H1 (cell line): ENCODE measurements at regions not wholly inside any gene's neighbourhood (a gene's known extent, or its start where the extent isn't known, plus 50 kb on each side); places are given as distances from the start of the nearest gene placed in this dataset.

Experiments used
- CTCF ChIA-PET: fragments of 300-600 bp; sonication (Branson Sonifier 250); formaldehyde crosslinking; loops from one replicate; lab custom pipeline; 2021; ENCODE audit not compliant: partially characterized antibody; lab: Charles Lee
- POLR2A ChIA-PET: fragments of 300-600 bp; sonication (Branson Sonifier 250); formaldehyde crosslinking; loops from one replicate; lab custom pipeline; 2021; ENCODE audit warnings: inconsistent platforms; ENCODE audit not compliant: partially characterized antibody; lab: Charles Lee
- DNase-seq, 2 experiments: peaks; one replicate each; pipeline versions ENCODE4 v3.0.0 to v3.0.0-alpha.2; 2010 to 2022; ENCODE audit warnings: low spot score in 2 of 2, low read depth in 1 of 2, mixed read lengths in 1 of 2
- FAIRE-seq: peaks from 2 replicates; lab custom pipeline; 2011; peaks lifted over from hg19 to GRCh38; lab: Jason Lieb, UNC
- H2AFZ ChIP-seq: 2 replicates; pipeline ENCODE4 v1.8.1; 2012; ENCODE audit warnings: low read length, inconsistent platforms
- H2AK5ac ChIP-seq: 2 replicates; pipeline ENCODE4 v1.6.1; 2013; ENCODE audit warnings: low read depth, low read length
- H2BK120ac ChIP-seq: replicated peaks from 2 replicates; pipeline ENCODE3; 2013; ENCODE audit warnings: low read depth, low read length, inconsistent platforms
- H2BK12ac ChIP-seq: 2 replicates; pipeline ENCODE4 v1.6.1; 2013; ENCODE audit warnings: low read depth, low read length
- H2BK15ac ChIP-seq: 2 replicates; pipeline ENCODE4 v1.6.1; 2013; ENCODE audit warnings: low read length
- H2BK20ac ChIP-seq: 2 replicates; pipeline ENCODE4 v1.6.1; 2013; ENCODE audit warnings: low read length
- H2BK5ac ChIP-seq: 2 replicates; pipeline ENCODE4 v1.6.1; 2013; ENCODE audit warnings: low read depth, low read length
- H3K14ac ChIP-seq: 2 replicates; pipeline ENCODE4 v1.6.1; 2013; ENCODE audit warnings: inconsistent platforms; ENCODE audit not compliant: insufficient read length
- H3K18ac ChIP-seq: 2 replicates; pipeline ENCODE4 v1.6.1; 2013; ENCODE audit warnings: low read length; ENCODE audit errors: extremely low read depth
- H3K23ac ChIP-seq: 2 replicates; pipeline ENCODE4 v1.6.1; 2013; ENCODE audit warnings: inconsistent platforms; ENCODE audit not compliant: insufficient read length
- H3K23me2 ChIP-seq: 2 replicates; pipeline ENCODE4 v1.6.1; 2013; ENCODE audit warnings: low read depth, low read length
- H3K27ac ChIP-seq: 2 replicates; pipeline ENCODE4 v1.6.1; 2011; ENCODE audit warnings: low read depth, low read length, inconsistent platforms
- H3K27me3 ChIP-seq, 4 experiments: replicated peaks in 1 of 4; 1 replicate in 1 of 4; 2 replicates in 3 of 4; pipeline versions ENCODE4 v1.6.1 to v1.8.1; 2011 to 2013; ENCODE audit warnings: low read length in 3 of 4, mild to moderate bottlenecking in 3 of 4, inconsistent platforms in 2 of 4, mixed read lengths in 2 of 4, moderate library complexity in 1 of 4; ENCODE audit not compliant: control insufficient read depth in 3 of 4, insufficient read depth in 3 of 4; ENCODE audit errors: extremely low read depth in 1 of 4
- H3K36me3 ChIP-seq, 4 experiments: 2 replicates each; pipeline versions ENCODE4 v1.6.1 to v1.8.1; 2011 to 2013; ENCODE audit warnings: mild to moderate bottlenecking in 4 of 4, low read length in 3 of 4, moderate library complexity in 2 of 4, control low read depth in 1 of 4, inconsistent platforms in 1 of 4; ENCODE audit not compliant: insufficient read depth in 4 of 4, control insufficient read depth in 2 of 4
- H3K4ac ChIP-seq: replicated peaks from 2 replicates; pipeline ENCODE3; 2013; ENCODE audit warnings: low read length, low read depth, mixed read lengths, inconsistent platforms; ENCODE audit not compliant: insufficient read length
- H3K4me1 ChIP-seq, 4 experiments: replicated peaks in 1 of 4; 1 replicate in 1 of 4; 2 replicates in 3 of 4; pipeline versions ENCODE4 v1.6.1 to v1.8.1; 2011 to 2013; ENCODE audit warnings: low read length in 3 of 4, inconsistent platforms in 2 of 4, mixed read lengths in 1 of 4; ENCODE audit not compliant: insufficient read depth in 4 of 4, control insufficient read depth in 3 of 4
- H3K4me2 ChIP-seq, 2 experiments: 2 replicates each; pipeline versions ENCODE4 v1.6.1 to v1.8.1; 2011 to 2013; ENCODE audit warnings: low read depth in 2 of 2, low read length in 2 of 2, control low read depth in 1 of 2, inconsistent platforms in 1 of 2, mild to moderate bottlenecking in 1 of 2; ENCODE audit not compliant: insufficient read depth in 1 of 2
- H3K4me3 ChIP-seq, 4 experiments: fragments of 200-600, 300-600 bp in 1 of 4; sonication (generic), shearing (Covaris generic), sonication (Bioruptor Twin) in 1 of 4; 2 replicates each; pipeline versions ENCODE4 v1.5.1 to v1.8.1; 2011 to 2016; ENCODE audit warnings: low read length in 4 of 4, low read depth in 3 of 4, control low read depth in 2 of 4, inconsistent platforms in 2 of 4, mild to moderate bottlenecking in 2 of 4, mixed read lengths in 1 of 4, moderate library complexity in 1 of 4; ENCODE audit not compliant: insufficient read depth in 2 of 4; ENCODE audit errors: extremely low read depth in 1 of 4
- H3K56ac ChIP-seq: replicated peaks from 2 replicates; pipeline ENCODE3; 2013; ENCODE audit warnings: low read depth, mild to moderate bottlenecking, mixed read lengths, low read length, inconsistent platforms; ENCODE audit not compliant: insufficient read length
- H3K79me1 ChIP-seq: 2 replicates; pipeline ENCODE4 v1.6.1; 2013; ENCODE audit warnings: low read depth, low read length, control low read depth
- H3K79me2 ChIP-seq, 2 experiments: 2 replicates each; pipeline versions ENCODE4 v1.6.1 to v1.8.1; 2012 to 2013; ENCODE audit warnings: low read length in 2 of 2, mild to moderate bottlenecking in 2 of 2, inconsistent platforms in 1 of 2; ENCODE audit not compliant: insufficient read depth in 2 of 2, control insufficient read depth in 1 of 2
- H3K9ac ChIP-seq, 4 experiments: replicated peaks in 1 of 4; 1 replicate in 1 of 4; 2 replicates in 3 of 4; pipeline versions ENCODE4 v1.6.1 to v1.8.1; 2011 to 2013; ENCODE audit warnings: low read depth in 3 of 4, low read length in 3 of 4, control low read depth in 2 of 4, mild to moderate bottlenecking in 2 of 4, moderate library complexity in 2 of 4, inconsistent platforms in 1 of 4; ENCODE audit errors: extremely low read depth in 1 of 4
- H3K9me3 ChIP-seq, 2 experiments: 2 replicates each; pipeline versions ENCODE4 v1.6.1 to v1.8.1; 2012 to 2013; ENCODE audit warnings: mild to moderate bottlenecking in 2 of 2, moderate library complexity in 2 of 2, control low read depth in 1 of 2, inconsistent platforms in 1 of 2, low read depth in 1 of 2, low read length in 1 of 2, mixed read lengths in 1 of 2; ENCODE audit not compliant: insufficient read depth in 2 of 2
- H4K20me1 ChIP-seq, 2 experiments: replicated peaks in 1 of 2; 2 replicates each; pipeline versions ENCODE3 to v1.8.1; 2011 to 2013; ENCODE audit warnings: inconsistent platforms in 2 of 2, low read length in 2 of 2, mild to moderate bottlenecking in 1 of 2; ENCODE audit not compliant: insufficient read depth in 2 of 2, control insufficient read depth in 1 of 2
- H4K5ac ChIP-seq: 2 replicates; pipeline ENCODE4 v1.6.1; 2013; ENCODE audit warnings: low read length, low read depth, mixed read lengths, inconsistent platforms; ENCODE audit not compliant: insufficient read length
- H4K8ac ChIP-seq: 2 replicates; pipeline ENCODE4 v1.8.0; 2013; ENCODE audit warnings: mild to moderate bottlenecking, moderate library complexity, low read length, inconsistent platforms; ENCODE audit not compliant: insufficient read depth; ENCODE audit errors: extremely low read depth
- H4K91ac ChIP-seq: replicated peaks from 2 replicates; pipeline ENCODE3; 2013; ENCODE audit warnings: low read length, mixed read lengths, inconsistent platforms; ENCODE audit not compliant: insufficient read length
- CBX5 ChIP-seq: fragments of 300-800, 300-1000 bp; sonication (generic); IDR thresholded peaks from 2 replicates; pipeline ENCODE4 v1.7.1; 2016; ENCODE audit warnings: antibody characterized with exemption, low read length, low read depth
- CTCF ChIP-seq, 3 experiments: IDR thresholded peaks; 1 replicate in 2 of 3; 2 replicates in 1 of 3; pipeline versions ENCODE4 v1.5.1 to v1.6.1; 2011; ENCODE audit warnings: low read length in 3 of 3, mild to moderate bottlenecking in 3 of 3, inconsistent platforms in 2 of 3, low read depth in 1 of 3, moderate library complexity in 1 of 3; ENCODE audit not compliant: insufficient read depth in 1 of 3; ENCODE audit errors: control extremely low read depth in 1 of 3
- HDAC2 ChIP-seq, 2 experiments: fragments of 300-600 bp in 1 of 2; sonication (generic) in 1 of 2; IDR thresholded peaks; 2 replicates each; pipeline ENCODE4 v1.6.1; 2011 to 2012; ENCODE audit warnings: low read depth in 2 of 2, low read length in 2 of 2, mild to moderate bottlenecking in 2 of 2, moderate library complexity in 2 of 2, borderline replicate concordance in 1 of 2, inconsistent platforms in 1 of 2
- JUN ChIP-seq: IDR thresholded peaks from 2 replicates; pipeline ENCODE4 v1.6.1; 2011; ENCODE audit warnings: low read depth, mild to moderate bottlenecking, improper control_type of control experiment, low read length
- NANOG ChIP-seq: IDR thresholded peaks from 2 replicates; pipeline ENCODE4 v1.6.1; 2011; ENCODE audit warnings: low read length, low read depth, mild to moderate bottlenecking, inconsistent platforms; ENCODE audit not compliant: insufficient read depth, poor library complexity, severe bottlenecking
- POLR2AphosphoS5 ChIP-seq: IDR thresholded peaks from 2 replicates; pipeline ENCODE4 v1.6.1; 2011; ENCODE audit warnings: low read depth, low read length
- RNF2 ChIP-seq: fragments of 200-900, 300-1000 bp; sonication (generic); IDR thresholded peaks from 2 replicates; pipeline ENCODE4 v1.7.1; 2016; ENCODE audit warnings: borderline replicate concordance, low read depth, mild to moderate bottlenecking, antibody characterized with exemption, low read length; ENCODE audit not compliant: poor library complexity, severe bottlenecking; ENCODE audit errors: missing control alignments
- RXRA ChIP-seq: IDR thresholded peaks from 2 replicates; pipeline ENCODE4 v1.6.1; 2011; ENCODE audit warnings: low read depth, mild to moderate bottlenecking, low read length, moderate library complexity; ENCODE audit not compliant: insufficient read depth
- SAP30 ChIP-seq: fragments of 300-600 bp; sonication (generic); IDR thresholded peaks from 2 replicates; pipeline ENCODE4 v1.7.1; 2012; ENCODE audit warnings: low read length, moderate library complexity, mild to moderate bottlenecking, inconsistent platforms; ENCODE audit not compliant: insufficient read depth, insufficient replicate concordance
- TBP ChIP-seq: IDR thresholded peaks from 2 replicates; pipeline ENCODE4 v1.6.1; 2011; ENCODE audit warnings: low read depth, low read length, improper control_type of control experiment
- TEAD4 ChIP-seq: IDR thresholded peaks from 2 replicates; pipeline ENCODE4 v1.6.1; 2012; ENCODE audit warnings: low read depth, low read length, inconsistent platforms, mixed read lengths
- WGBS, 2 experiments: shearing (Covaris generic) in 1 of 2; methylation state at CpG; one replicate each; pipeline versions ENCODE4 v1.1.6 to v1.1.7; 2013 to 2015; ENCODE audit warnings: low lambda C conversion rate in 2 of 2, mixed read lengths in 2 of 2, inconsistent platforms in 1 of 2, low coverage in 1 of 2, missing lambda C conversion rate in 1 of 2; ENCODE audit not compliant: insufficient replicate concordance in 2 of 2, insufficient coverage in 1 of 2, insufficient read length in 1 of 2; ENCODE audit errors: extremely low coverage in 1 of 2, missing lambda C conversion rate in 1 of 2; 5-methylcytosine and 5-hydroxymethylcytosine counted together

GRCh38 chr1:223466151-223466550 lies 72.9 kb downstream of the CCDC185 start:
- Histone ChIP-seq H4K20me1 (no peaks in the 10 kb centered on the region), H3K27ac (no peak overlapping the region; the same call in 1 of the 2 replicates), H4K8ac (no peak overlapping the region), H3K4ac (no peak overlapping the region), H3K4me3 (no peak overlapping the region), H2AK5ac (no peak overlapping the region), H2BK20ac (no peak overlapping the region), H2BK120ac (no peak overlapping the region), H3K79me1 (no peaks in the 10 kb centered on the region), H3K79me2 (no peaks in the 10 kb centered on the region), H3K23me2 (no peaks in the 10 kb centered on the region), H3K23ac (no peak overlapping the region), H4K5ac (no peak overlapping the region), H2AFZ (no peak overlapping the region), H3K9me3 (no peaks in the 10 kb centered on the region), H3K4me2 (no peak overlapping the region), H3K56ac (no peak overlapping the region), H3K18ac (no peak overlapping the region), H3K36me3 (no peaks in the 10 kb centered on the region), H3K14ac (no peak overlapping the region), H3K9ac (no peak overlapping the region), H2BK5ac (no peak overlapping the region), H4K91ac (no peak overlapping the region), H2BK12ac (no peak overlapping the region), H3K4me1 (no peaks in the 10 kb centered on the region), H2BK15ac (no peak overlapping the region), H3K27me3 (no peaks in the 10 kb centered on the region)
- WGBS, 2 experiments: 85% methylated on average over 1 of the region's 1 CpG; no CpG with 5 or more reads in 1 of the 2 experiments
- DNase-seq (no peak), FAIRE-seq (no peak)
- ChIA-PET POLR2A (interaction anchor here (0.9 kb wide), 1 partner anchor 380 kb away, joined by 3 read pairs; no protein-coding TSS in a partner anchor), CTCF (no interaction called here)
- TF ChIP-seq RXRA (no peak), TBP (no peak), SAP30 (no peak), TEAD4 (no peak), NANOG (no peak), RNF2 (no peak), HDAC2 (IDR thresholded peaks at IDR 0.05; ENCODE audit: borderline replicate concordance in 1 of 2, low read depth in 2 of 2, low read length in 2 of 2) (no peak), CBX5 (no peak), POLR2AphosphoS5 (no peak), CTCF (IDR thresholded peaks at IDR 0.05; ENCODE audit: control extremely low read depth in 1 of 3, insufficient read depth in 1 of 3, low read depth in 1 of 3, low read length in 3 of 3) (no peak), JUN (no peak)
